HG02938 (cell line): ENCODE measurements at regions not wholly inside any gene's neighbourhood (a gene's known extent, or its start where the extent isn't known, plus 50 kb on each side); places are given as distances from the start of the nearest gene placed in this dataset.
"Not testable (repeated sequence)": the region's sequence is repeated elsewhere in the genome, so short reads cannot be mapped to it uniquely, and the experiment has no call there.

Experiments used
- ATAC-seq: cut with Tn5 transposase; IDR thresholded peaks from one replicate; pipeline ENCODE4 v1.9.1; 2021; ENCODE audit warnings: mild to moderate bottlenecking, moderate library complexity; ENCODE audit not compliant: unreplicated experiment

- ATAC-seq = not testable (repeated sequence)
These were observed 52.9 kb upstream of the HELT start for GRCh38 chr4:184965230-184966050.

DNA sequence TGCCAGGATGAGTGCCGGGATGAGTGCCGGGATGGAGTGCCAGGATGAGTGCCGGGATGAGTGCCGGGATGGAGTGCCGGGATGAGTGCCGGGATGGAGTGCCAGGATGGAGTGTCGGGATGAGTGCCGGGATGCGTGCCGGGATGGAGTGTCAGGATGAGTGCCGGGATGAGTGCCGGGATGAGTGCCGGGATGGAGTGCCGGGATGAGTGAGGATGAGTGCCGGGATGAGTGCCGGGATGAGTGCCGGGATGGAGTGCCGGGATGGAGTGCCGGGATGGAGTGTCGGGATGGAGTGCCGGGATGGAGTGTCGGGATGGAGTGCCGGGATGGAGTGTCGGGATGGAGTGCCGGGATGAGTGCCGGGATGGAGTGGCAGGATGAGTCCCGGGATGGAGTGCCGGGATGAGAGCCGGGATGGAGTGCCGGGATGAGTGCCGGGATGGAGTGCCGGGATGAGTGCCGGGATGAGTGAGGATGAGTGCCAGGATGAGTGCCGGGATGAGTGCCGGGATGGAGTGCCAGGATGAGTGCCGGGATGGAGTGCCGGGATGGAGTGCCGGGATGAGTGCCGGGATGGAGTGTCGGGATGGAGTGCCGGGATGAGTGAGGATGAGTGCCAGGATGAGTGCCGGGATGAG lies 52.1 kb upstream of the HELT start:
- ATAC-seq = not testable (repeated sequence)

DNA sequence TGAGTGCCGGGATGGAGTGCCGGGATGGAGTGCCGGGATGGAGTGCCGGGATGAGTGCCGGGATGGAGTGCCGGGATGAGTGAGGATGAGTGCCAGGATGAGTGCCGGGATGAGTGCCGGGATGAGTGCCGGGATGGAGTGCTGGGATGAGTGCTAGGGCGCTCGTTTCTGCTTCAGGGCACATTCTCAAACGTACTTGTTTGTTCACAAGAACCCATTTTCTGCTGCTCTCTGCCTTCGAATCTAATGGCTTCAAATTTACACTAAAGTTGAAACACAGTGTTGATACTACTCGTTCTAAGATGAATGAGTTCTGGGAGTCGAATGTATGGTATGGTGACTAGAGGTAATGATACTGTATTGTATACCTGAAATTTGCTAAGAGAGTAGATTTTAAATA lies 50.6 kb upstream of the HELT start:
- not testable (repeated sequence) for ATAC-seq

- ATAC-seq = no peak
These were observed 49.9 kb upstream of the HELT start for GRCh38 chr4:184968366-184968765.
